Fibroblast of mammary gland (primary cell): ENCODE measurements at regions not wholly inside any gene's neighbourhood (a gene's known extent, or its start where the extent isn't known, plus 50 kb on each side); places are given as distances from the start of the nearest gene placed in this dataset.

Experiments used
- DNase-seq: peaks from one replicate; pipeline ENCODE4 v3.0.0-alpha.2; 2010; ENCODE audit warnings: low read depth
- H3K4me3 ChIP-seq: 2 replicates; pipeline ENCODE4 v1.5.1; 2011; ENCODE audit warnings: low read depth, mild to moderate bottlenecking, low read length, moderate library complexity; ENCODE audit not compliant: control insufficient read depth
- CTCF ChIP-seq: conservative IDR thresholded peaks from 2 replicates; pipeline ENCODE4 v1.5.1; 2011; ENCODE audit warnings: low read depth, low read length, inconsistent platforms; ENCODE audit not compliant: control insufficient read depth, insufficient read depth

GRCh38 chr1:162941024-162941423 is 80.0 kb upstream of the CCDC190 start:
- DNase-seq = no peak
- no peak for TF ChIP-seq CTCF
- H3K4me3 ChIP-seq = no peak overlapping the region

GRCh38 chr1:162939035-162939434 is 78.1 kb upstream of the CCDC190 start:
- DNase-seq = no peak
- H3K4me3 ChIP-seq = no peak overlapping the region
- TF ChIP-seq CTCF = no peak

GRCh38 chr1:162937716-162938395 is 76.9 kb upstream of the CCDC190 start:
- TF ChIP-seq CTCF = no peak
- no peak overlapping the region for H3K4me3 ChIP-seq
- DNase-seq = no peak

GRCh38 chr1:162930976-162931560 is 70.1 kb upstream of the CCDC190 start:
- no peak for TF ChIP-seq CTCF
- no peak for DNase-seq
- H3K4me3 ChIP-seq = no peak overlapping the region

GRCh38 chr1:162930532-162930931 is 69.6 kb upstream of the CCDC190 start:
- no peak for DNase-seq
- no peak for TF ChIP-seq CTCF
- no peak overlapping the region for H3K4me3 ChIP-seq

- DNase-seq = no peak
- no peak overlapping the region for H3K4me3 ChIP-seq
- no peak for TF ChIP-seq CTCF
Observed at GRCh38 chr1:162929177-162929576, 68.2 kb upstream of the CCDC190 start.
